A549 (cell line): ENCODE measurements at regions not wholly inside any gene's neighbourhood (a gene's known extent, or its start where the extent isn't known, plus 50 kb on each side); places are given as distances from the start of the nearest gene placed in this dataset.

Source experiments
- ATAC-seq, 2 experiments: fragments of 200-7000 bp in 1 of 2; fragments of >200 bp in 1 of 2; cut with Nextera tagmentation in 1 of 2; cut with Tn5 transposase in 1 of 2; 3 replicates each; pipeline versions ENCODE4 v1.8.0 to v1.9.1; 2018 to 2020; ENCODE audit warnings: mild to moderate bottlenecking in 1 of 2, moderate library complexity in 1 of 2
- CTCF ChIA-PET: fragments of 300-600 bp; sonication (Branson Sonifier 250); formaldehyde crosslinking; extraction: SDS; loops from one replicate; lab custom pipeline; 2021; ENCODE audit warnings: antibody characterized with exemption, inconsistent platforms; lab: Yijun Ruan, JAX
- POLR2A ChIA-PET: fragments of 350-600 bp; formaldehyde crosslinking; extraction: SDS; loops from one replicate; lab custom pipeline; 2021; ENCODE audit warnings: antibody characterized with exemption, inconsistent platforms; lab: Yijun Ruan, JAX
- DNase-seq, 2 experiments: peaks; one replicate each; pipeline versions ENCODE4 v3.0.0 to v3.0.0-alpha.2; 2011 to 2016; ENCODE audit warnings: low read depth in 1 of 2, low spot score in 1 of 2
- FAIRE-seq: peaks from 2 replicates; lab custom pipeline; 2011; peaks lifted over from hg19 to GRCh38; lab: Jason Lieb, UNC
- H3K27ac ChIP-seq, 2 experiments: fragments of >200 bp; sonication (Bioruptor Twin); formaldehyde crosslinking; 3 replicates each; pipeline ENCODE4 v1.5.1; 2016 to 2017
- H3K4me1 ChIP-seq: fragments of >200 bp; sonication (Bioruptor Twin); formaldehyde crosslinking; 3 replicates; pipeline ENCODE4 v1.6.1; 2016
- H3K4me2 ChIP-seq: fragments of >200 bp; sonication (Bioruptor Twin); formaldehyde crosslinking; 3 replicates; pipeline ENCODE4 v1.6.1; 2016
- H3K4me3 ChIP-seq: fragments of >200 bp; sonication (Bioruptor Twin); formaldehyde crosslinking; 3 replicates; pipeline ENCODE4 v1.5.1; 2016
- H3K9me3 ChIP-seq: fragments of >200 bp; sonication (Bioruptor Twin); formaldehyde crosslinking; 3 replicates; pipeline ENCODE4 v1.6.1; 2016
- BCL3 ChIP-seq: fragments of >200 bp; sonication (Bioruptor Twin); formaldehyde crosslinking; IDR thresholded peaks from 3 replicates; pipeline ENCODE4 v1.6.1; 2016
- BHLHE40 ChIP-seq: IDR thresholded peaks from 2 replicates; pipeline ENCODE4 v1.6.1; 2012; ENCODE audit warnings: low read depth, low read length, inconsistent platforms
- CBX2 ChIP-seq: fragments of 200-600 bp; sonication (generic); IDR thresholded peaks from 2 replicates; pipeline ENCODE4 v1.6.1; 2016; ENCODE audit warnings: low read depth, mild to moderate bottlenecking, borderline replicate concordance
- EHMT2 ChIP-seq: fragments of 200-600 bp; sonication (generic); IDR thresholded peaks from 2 replicates; pipeline ENCODE4 v1.6.1; 2016; ENCODE audit warnings: antibody characterized with exemption, low read depth, mild to moderate bottlenecking, moderate library complexity
- FOSL2 ChIP-seq, 2 experiments: fragments of 450-650 bp in 1 of 2; fragments of >200 bp in 1 of 2; sonication (Bioruptor Twin) in 1 of 2; formaldehyde crosslinking; IDR thresholded peaks; 2 replicates each; pipeline versions ENCODE4 v1.5.0 to v1.6.1; 2016 to 2020; ENCODE audit warnings: mild to moderate bottlenecking in 1 of 2, moderate library complexity in 1 of 2
- FOXS1 ChIP-seq: fragments of 250-450 bp; sonication (Bioruptor Pico); IDR thresholded peaks from 2 replicates; pipeline ENCODE4 v1.5.0; 2020; ENCODE audit warnings: mild to moderate bottlenecking, moderate library complexity
- HEYL ChIP-seq: fragments of 250-450 bp; sonication (Bioruptor Pico); IDR thresholded peaks from 2 replicates; pipeline ENCODE4 v1.8.0; 2021; ENCODE audit warnings: mild to moderate bottlenecking, moderate library complexity
- HMGXB4 ChIP-seq: fragments of 250-450 bp; sonication (Bioruptor Pico); IDR thresholded peaks from 2 replicates; pipeline ENCODE4 v1.5.0; 2021; ENCODE audit warnings: mild to moderate bottlenecking, moderate library complexity, borderline replicate concordance
- JUN ChIP-seq, 2 experiments: fragments of >200 bp; sonication (Bioruptor Twin); formaldehyde crosslinking; IDR thresholded peaks; 2 replicates in 1 of 2; 3 replicates in 1 of 2; pipeline ENCODE4 v1.6.1; 2016 to 2017
- JUNB ChIP-seq: fragments of >200 bp; sonication (Bioruptor Twin); formaldehyde crosslinking; IDR thresholded peaks from 2 replicates; pipeline ENCODE4 v1.6.1; 2016
- MAX ChIP-seq: IDR thresholded peaks from 2 replicates; pipeline ENCODE4 v1.6.1; 2012
- MAZ ChIP-seq: fragments of 150-350 bp; IDR thresholded peaks from 2 replicates; pipeline ENCODE4 v1.6.1; 2014; ENCODE audit warnings: antibody characterized with exemption, low read depth, low read length, borderline replicate concordance
- MYC ChIP-seq: IDR thresholded peaks from 2 replicates; pipeline ENCODE4 v1.6.1; 2012; ENCODE audit warnings: mild to moderate bottlenecking, inconsistent platforms, low read length, improper control_type of control experiment, borderline replicate concordance
- NFE2L2 ChIP-seq: fragments of 150-350 bp; conservative IDR thresholded peaks from 2 replicates; pipeline ENCODE4 v1.6.1; 2014; ENCODE audit warnings: low read length
- POLR2A ChIP-seq: IDR thresholded peaks from 2 replicates; pipeline ENCODE4 v1.6.1; 2012; ENCODE audit warnings: mild to moderate bottlenecking, low read length
- RFX5 ChIP-seq: fragments of 450-650 bp; IDR thresholded peaks from 2 replicates; pipeline ENCODE4 v1.7.1; 2014; ENCODE audit warnings: antibody characterized with exemption, mild to moderate bottlenecking, moderate library complexity
- TFCP2L1 ChIP-seq: fragments of 250-450 bp; sonication (Bioruptor Pico); IDR thresholded peaks from 2 replicates; pipeline ENCODE4 v1.5.0; 2021; ENCODE audit warnings: mild to moderate bottlenecking
- TP53 ChIP-seq: fragments of 250-450 bp; sonication (Bioruptor Pico); IDR thresholded peaks from 2 replicates; pipeline ENCODE4 v1.5.0; 2021; ENCODE audit warnings: mild to moderate bottlenecking, moderate library complexity
- USF2 ChIP-seq: fragments of 450-650 bp; IDR thresholded peaks from 2 replicates; pipeline ENCODE4 v1.6.1; 2014; ENCODE audit warnings: antibody characterized with exemption
- ZSCAN20 ChIP-seq: fragments of 250-450 bp; sonication (Bioruptor Pico); IDR thresholded peaks from 2 replicates; pipeline ENCODE4 v1.8.0; 2022; ENCODE audit warnings: mild to moderate bottlenecking, moderate library complexity
- WGBS: methylation state at CpG from one replicate; pipeline ENCODE4 v1.1.6; 2017; ENCODE audit errors: missing lambda C conversion rate; 5-methylcytosine and 5-hydroxymethylcytosine counted together
- TF ChIP-seq, protein P1 (sequence below): fragments of 250-450 bp; sonication (Bioruptor Pico); IDR thresholded peaks from 2 replicates; pipeline ENCODE4 v1.5.0; 2020; ENCODE audit warnings: low read depth, mild to moderate bottlenecking, moderate library complexity

- Histone ChIP-seq H3K4me3 (no peak overlapping the region), H3K27ac (no peak overlapping the region), H3K4me1 (no peaks in the 10 kb centered on the region)
- DNase-seq: no peak
- FAIRE-seq: no peak
- WGBS: no CpG with 5 or more reads among the region's 1 CpG
- CTCF ChIA-PET: interaction anchor here (0.6 kb wide), 1 partner anchor 1993 kb away, joined by 4 read pairs; no protein-coding TSS in a partner anchor
- ATAC-seq: no peak
- no peak for TF ChIP-seq HEYL (CRISPR knock-in tag)
- no peak for TF ChIP-seq TP53 (CRISPR knock-in tag)
- TF ChIP-seq FOXS1 (CRISPR knock-in tag): no peak
- TF ChIP-seq FOSL2 (IDR thresholded peaks at IDR 0.05): no peak
- TF ChIP-seq FOSL2 (CRISPR knock-in tag; IDR thresholded peaks at IDR 0.05): no peak
- TF ChIP-seq MAZ: no peak
- TF ChIP-seq EHMT2: no peak
- no peak for TF ChIP-seq JUNB
- no peak for TF ChIP-seq POLR2A
- no peak for TF ChIP-seq USF2
- no peak for TF ChIP-seq JUN (IDR thresholded peaks at IDR 0.05)
- TF ChIP-seq NFE2L2: no peak
- TF ChIP-seq, all 56 proteins: peak for 0
- POLR2A ChIA-PET: no interaction called here
- no peak overlapping the region for H3K4me2 ChIP-seq
- H3K9me3 ChIP-seq: no peaks in the 10 kb centered on the region
Measured at GRCh38 chr2:97354576-97354975, 235.1 kb downstream of the ANKRD36B start.

GRCh38 chr2:97348841-97349240 lies 235.9 kb downstream of the ANKRD36 start:
- ChIA-PET POLR2A (no interaction called here), CTCF (no interaction called here)
- ATAC-seq (no peak), DNase-seq (no peak)
- Histone ChIP-seq H3K9me3 (no peaks in the 10 kb centered on the region), H3K4me3 (no peak overlapping the region), H3K4me2 (no peak overlapping the region), H3K27ac (no peak overlapping the region)
- TF ChIP-seq HMGXB4 (CRISPR knock-in tag) (no peak), CBX2 (no peak), FOXS1 (CRISPR knock-in tag) (no peak), RFX5 (no peak), ZSCAN20 (no peak), TFCP2L1 (CRISPR knock-in tag) (no peak), FOSL2 (IDR thresholded peaks at IDR 0.05) (no peak), FOSL2 (CRISPR knock-in tag; IDR thresholded peaks at IDR 0.05) (no peak), BHLHE40 (no peak), EHMT2 (no peak), HEYL (CRISPR knock-in tag) (no peak), MAX (no peak), BCL3 (no peak), MYC (no peak)
- TF ChIP-seq, protein P1, sequence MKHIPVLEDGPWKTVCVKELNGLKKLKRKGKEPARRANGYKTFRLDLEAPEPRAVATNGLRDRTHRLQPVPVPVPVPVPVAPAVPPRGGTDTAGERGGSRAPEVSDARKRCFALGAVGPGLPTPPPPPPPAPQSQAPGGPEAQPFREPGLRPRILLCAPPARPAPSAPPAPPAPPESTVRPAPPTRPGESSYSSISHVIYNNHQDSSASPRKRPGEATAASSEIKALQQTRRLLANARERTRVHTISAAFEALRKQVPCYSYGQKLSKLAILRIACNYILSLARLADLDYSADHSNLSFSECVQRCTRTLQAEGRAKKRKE (CRISPR knock-in tag): no peak
- TF ChIP-seq, all 56 proteins: peak for 0
- no peak for FAIRE-seq
- 0% methylated on average over 1 of the region's 1 CpG for WGBS
- H3K4me1 ChIP-seq: no peaks in the 10 kb centered on the region
